ENCODE measurements at regions not wholly inside any gene's neighbourhood (a gene's known extent, or its start where the extent isn't known, plus 50 kb on each side); places are given as distances from the start of the nearest gene placed in this dataset.

- FAIRE-seq: no peak
- Histone ChIP-seq H3K9me3 (no peaks in the 10 kb centered on the region), H3K4me1 (no peaks in the 10 kb centered on the region), H3K27ac (no peak overlapping the region), H3K4me3 (no peak overlapping the region), H3K4me2 (no peak overlapping the region)
- 87% methylated on average over 36 of the region's 36 CpGs for WGBS (ENCODE audit: missing lambda C conversion rate)
- CTCF ChIA-PET: interaction anchor here (0.6 to 5.9 kb wide), 10 partner anchors 10 to 227 kb away, joined by 3 to 40 read pairs (median 10); no protein-coding TSS in a partner anchor
- TF ChIP-seq EP300 (IDR thresholded peaks at IDR 0.05) (no peak), JUN (IDR thresholded peaks at IDR 0.05) (no peak), ZSCAN20 (CRISPR knock-in tag; IDR thresholded peaks at IDR 0.05) (no peak), HDAC2 (IDR thresholded peaks at IDR 0.05) (no peak), PBX3 (IDR thresholded peaks at IDR 0.05) (no peak), FOSB (CRISPR knock-in tag; IDR thresholded peaks at IDR 0.05) (no peak), PHF8 (IDR thresholded peaks at IDR 0.05; ENCODE audit: borderline replicate concordance, low read depth) (no peak), MYC (IDR thresholded peaks at IDR 0.05; ENCODE audit: borderline replicate concordance, low read length) (no peak), REST (IDR thresholded peaks at IDR 0.05) (no peak), FOSL2 (IDR thresholded peaks at IDR 0.05) (no peak), FOSL2 (CRISPR knock-in tag; IDR thresholded peaks at IDR 0.05) (no peak), BCL3 (IDR thresholded peaks at IDR 0.05) (no peak), HES2 (IDR thresholded peaks at IDR 0.05) (no peak), ESRRA (IDR thresholded peaks at IDR 0.05; ENCODE audit: borderline replicate concordance, low read length) (no peak), HEYL (CRISPR knock-in tag; IDR thresholded peaks at IDR 0.05) (no peak), MAFK (IDR thresholded peaks at IDR 0.05; ENCODE audit: partially characterized antibody) (no peak), MAX (IDR thresholded peaks at IDR 0.05) (no peak)
- DNase-seq (ENCODE audit: low read depth in 1 of 2, low spot score in 1 of 2): no peak
- POLR2A ChIA-PET: no interaction called here
- no peak for ATAC-seq
These were observed 62.1 kb upstream of the TEKT1 start for GRCh38 chr17:6893382-6894205.

GRCh38 chr17:6894206-6894528, 62.6 kb upstream of the TEKT1 start:
- H3K27ac ChIP-seq: no peak overlapping the region
- CTCF ChIA-PET: interaction anchor here (0.6 to 5.9 kb wide), 10 partner anchors 10 to 227 kb away, joined by 3 to 40 read pairs (median 10); no protein-coding TSS in a partner anchor

More at GRCh38 chr17:6894206-6894528, 62.6 kb upstream of the TEKT1 start:
- 72% methylated on average over 18 of the region's 18 CpGs for WGBS (ENCODE audit: missing lambda C conversion rate)
- DNase-seq (ENCODE audit: low read depth in 1 of 2, low spot score in 1 of 2) (no peak), ATAC-seq (no peak), FAIRE-seq (no peak)
- Histone ChIP-seq H3K4me1 (no peaks in the 10 kb centered on the region), H3K9me3 (no peaks in the 10 kb centered on the region), H3K4me2 (no peak overlapping the region), H3K4me3 (no peak overlapping the region)
- POLR2A ChIA-PET: no interaction called here
- TF ChIP-seq JUN (IDR thresholded peaks at IDR 0.05) (no peak), RAD21 (conservative IDR thresholded peaks at IDR 0.05 in 1 of 2, IDR thresholded peaks at IDR 0.05 in 1 of 2) (peak in 1 of 2 experiments; percentile 34; a peak in 2 of 5 replicates)

Data from A549 (cell line).